ENCODE measurements at regions not wholly inside any gene's neighbourhood (a gene's known extent, or its start where the extent isn't known, plus 50 kb on each side); places are given as distances from the start of the nearest gene placed in this dataset.

GRCh38 chr10:105707603-105708002 lies 1066.5 kb downstream of the SORCS3 start:
- DNase-seq = no peak

GRCh38 chr10:105706281-105707026 lies 1065.4 kb downstream of the SORCS3 start:
- no peak for DNase-seq

- DNase-seq = no peak
These were observed 1061.1 kb downstream of the SORCS3 start for GRCh38 chr10:105702211-105702610.

DNA sequence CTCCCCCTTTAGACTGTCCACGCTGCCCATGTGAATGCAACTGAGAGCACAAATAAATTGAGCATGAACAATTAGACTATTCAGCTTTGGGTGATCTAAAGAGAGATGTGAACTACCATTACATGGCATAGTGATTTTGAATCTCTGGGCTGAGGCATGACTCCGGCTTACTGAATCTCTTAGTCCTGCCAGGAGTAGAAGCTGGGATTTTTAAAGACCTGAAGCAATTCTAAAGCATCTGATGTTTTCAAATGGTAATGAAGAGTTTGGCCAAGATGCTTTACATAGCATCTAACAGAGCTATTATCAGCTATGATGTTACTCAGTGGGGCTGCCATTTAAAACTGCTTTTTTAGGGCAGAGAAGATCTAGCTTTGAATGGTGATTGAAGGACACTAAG lies 1059.1 kb downstream of the SORCS3 start:
- DNase-seq = no peak

DNA sequence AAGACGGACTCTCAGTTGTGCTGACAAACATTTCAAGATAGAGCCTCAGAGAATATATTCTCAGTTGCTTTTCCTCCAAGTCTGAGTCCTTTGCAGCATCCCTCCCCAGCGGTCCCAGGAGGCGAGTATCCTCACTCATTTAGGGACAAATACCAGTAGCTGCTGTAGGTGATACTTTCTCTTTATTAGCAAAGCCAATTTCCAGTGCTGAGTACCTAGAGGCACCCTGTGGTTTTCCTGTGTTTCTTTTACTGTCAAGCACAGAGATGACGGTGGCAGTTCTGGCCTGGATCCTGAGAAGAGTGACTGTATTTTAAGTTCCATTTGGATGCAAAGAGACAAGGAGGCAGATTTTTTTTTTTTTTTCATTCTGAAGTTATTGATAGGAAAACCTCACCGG lies 1058.4 kb downstream of the SORCS3 start:
- no peak for DNase-seq

- DNase-seq = no peak
These were observed 1057.5 kb downstream of the SORCS3 start for GRCh38 chr10:105698592-105698991.

- DNase-seq = no peak
These were observed 1056.2 kb downstream of the SORCS3 start for GRCh38 chr10:105697290-105697780.

DNA sequence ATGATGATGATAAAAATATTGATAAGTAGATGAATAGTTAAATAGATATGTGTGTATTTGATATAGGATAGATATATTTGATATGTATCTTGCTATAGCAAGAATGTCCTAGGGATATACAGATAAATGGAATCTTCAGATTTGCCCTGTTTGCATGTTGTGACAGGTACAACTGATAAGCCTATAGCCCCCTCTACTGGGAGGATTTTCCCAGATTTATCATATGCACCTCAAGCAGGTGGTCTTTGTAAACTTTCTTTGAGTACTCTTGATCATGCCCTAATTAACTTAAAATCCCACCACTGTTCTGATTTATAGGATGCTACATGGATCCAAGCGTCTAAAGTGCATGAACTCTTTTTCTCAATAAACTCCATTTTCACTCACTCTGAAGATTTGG lies 1050.7 kb downstream of the SORCS3 start:
- peak in 1 of 2 experiments; percentile 24 for DNase-seq

GRCh38 chr10:105682911-105683310 lies 1041.8 kb downstream of the SORCS3 start:
- DNase-seq = no peak

DNA sequence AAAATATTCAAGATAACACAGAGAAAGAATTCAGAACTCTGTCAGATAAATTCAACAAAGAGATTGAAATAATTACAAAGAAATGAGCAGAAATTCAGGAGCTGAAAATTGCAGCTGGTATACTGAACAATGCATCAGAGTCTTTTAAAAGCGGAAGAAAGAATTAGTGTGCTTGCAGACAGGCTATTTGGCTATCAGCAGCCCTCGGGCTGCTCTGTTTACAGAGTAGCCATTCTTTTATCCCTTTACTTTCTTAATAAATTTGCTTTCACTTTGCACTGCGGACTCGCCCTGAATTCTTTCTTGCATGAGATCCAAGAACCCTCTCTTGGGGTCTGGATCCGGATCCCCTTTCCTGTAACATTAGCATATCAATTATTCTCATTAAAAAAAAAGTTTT lies 1040.0 kb downstream of the SORCS3 start:
- DNase-seq = no peak

DNA sequence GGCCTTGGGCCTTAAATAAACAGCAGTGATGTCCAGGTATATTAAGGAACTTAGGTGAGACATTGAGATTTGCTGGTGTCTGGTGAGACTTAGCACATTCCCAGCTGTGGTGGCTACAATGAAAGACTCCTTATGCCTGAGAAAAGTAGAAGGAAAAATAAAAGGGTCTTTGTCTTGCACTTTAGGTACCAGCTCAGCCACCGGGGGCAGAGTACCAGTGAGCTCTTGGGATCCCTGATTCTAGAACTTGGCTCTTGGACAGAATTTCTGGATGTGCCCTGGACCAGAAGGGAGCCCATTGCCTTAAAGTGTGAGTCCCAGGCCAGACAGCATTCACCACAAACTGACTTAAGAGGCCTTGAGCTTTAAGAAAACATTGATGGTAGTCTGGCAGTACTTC lies 1038.7 kb downstream of the SORCS3 start:
- no peak for DNase-seq

GRCh38 chr10:105675333-105675732 lies 1034.2 kb downstream of the SORCS3 start:
- DNase-seq = no peak

- no peak for DNase-seq
These were observed 1033.4 kb downstream of the SORCS3 start for GRCh38 chr10:105674448-105674847.

GRCh38 chr10:105658696-105659095 lies 1017.6 kb downstream of the SORCS3 start:
- no peak for DNase-seq

GRCh38 chr10:105656856-105657255 lies 1015.8 kb downstream of the SORCS3 start:
- no peak for DNase-seq

- no peak for DNase-seq
These were observed 1009.2 kb downstream of the SORCS3 start for GRCh38 chr10:105650306-105650705.

DNA sequence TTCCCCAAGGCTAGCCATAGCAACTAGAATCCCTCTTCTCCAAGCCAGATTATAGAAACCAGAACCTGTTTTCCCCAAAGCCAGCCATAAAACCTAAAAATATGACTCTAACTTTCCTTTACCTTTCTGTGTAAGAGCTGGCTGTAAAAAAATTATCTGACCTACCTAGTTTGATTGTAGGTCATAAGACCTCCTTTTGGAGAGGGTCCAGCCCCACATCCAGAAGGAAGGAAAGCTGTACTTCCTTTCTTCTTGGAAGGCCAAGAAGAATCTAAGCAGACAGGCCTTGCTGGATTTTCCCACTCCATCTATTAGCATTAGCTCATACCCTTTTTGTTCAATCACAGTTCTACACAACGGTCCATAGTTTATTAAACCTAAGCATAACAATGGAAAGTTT lies 1006.3 kb downstream of the SORCS3 start:
- DNase-seq = no peak

DNA sequence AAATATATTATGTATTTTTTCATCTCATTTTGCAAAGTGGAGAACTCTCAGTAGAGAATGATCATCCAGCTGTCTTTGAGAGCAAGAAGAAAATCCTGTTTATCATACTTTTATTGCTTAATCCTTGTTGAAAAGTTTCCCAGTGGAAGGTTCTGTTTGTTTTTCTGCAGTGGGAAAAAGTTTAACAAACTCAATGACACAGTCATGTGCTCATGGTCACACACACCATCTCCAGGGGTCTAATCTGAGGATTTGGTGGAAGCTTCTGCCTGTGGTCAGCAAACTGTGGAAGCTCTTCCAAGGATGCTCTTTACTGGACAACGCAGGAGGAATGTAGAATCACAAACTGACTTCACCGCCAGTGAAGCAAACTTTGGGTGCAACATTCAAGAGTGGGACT lies 1003.9 kb downstream of the SORCS3 start:
- DNase-seq = no peak

- no peak for DNase-seq
These were observed 1003.5 kb downstream of the SORCS3 start for GRCh38 chr10:105644559-105644958.

DNA sequence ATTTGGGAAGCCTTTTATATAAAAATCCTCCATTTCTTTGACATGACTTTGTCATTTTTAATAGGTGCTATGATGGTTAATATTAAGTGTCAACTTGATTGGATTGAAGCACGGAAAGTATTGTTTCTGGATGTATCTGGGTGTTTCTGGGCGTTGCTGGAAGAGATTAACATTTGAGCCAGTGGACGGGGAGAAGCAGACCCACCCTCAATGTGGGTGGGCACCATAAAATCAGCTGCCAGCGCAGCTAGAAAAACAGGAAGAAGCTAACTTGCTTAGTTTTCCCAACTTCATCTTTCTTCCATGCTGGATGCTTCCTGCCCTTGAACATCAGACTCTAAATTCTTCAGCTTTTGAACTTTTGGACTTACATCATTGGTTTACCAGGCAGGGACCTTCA lies 1003.0 kb downstream of the SORCS3 start:
- DNase-seq = no peak

DNA sequence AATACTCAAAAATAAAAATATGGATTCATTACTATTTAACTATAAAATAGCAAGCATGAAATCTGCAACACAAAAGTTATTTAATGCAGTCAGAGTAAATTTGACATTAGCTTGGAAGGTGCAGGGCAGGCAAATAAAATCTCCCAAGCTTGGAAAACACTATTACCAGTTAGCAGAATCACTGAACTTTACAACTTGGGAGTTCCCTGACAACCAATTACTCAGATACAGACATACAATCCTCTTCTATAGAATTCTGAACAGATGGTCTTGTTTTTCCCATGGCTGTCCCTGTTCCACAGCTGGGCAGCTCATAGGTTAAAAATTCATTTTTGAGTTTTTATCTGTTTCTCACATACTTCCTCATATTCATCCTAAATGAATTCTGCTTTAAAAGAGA lies 1002.6 kb downstream of the SORCS3 start:
- DNase-seq = no peak

DNA sequence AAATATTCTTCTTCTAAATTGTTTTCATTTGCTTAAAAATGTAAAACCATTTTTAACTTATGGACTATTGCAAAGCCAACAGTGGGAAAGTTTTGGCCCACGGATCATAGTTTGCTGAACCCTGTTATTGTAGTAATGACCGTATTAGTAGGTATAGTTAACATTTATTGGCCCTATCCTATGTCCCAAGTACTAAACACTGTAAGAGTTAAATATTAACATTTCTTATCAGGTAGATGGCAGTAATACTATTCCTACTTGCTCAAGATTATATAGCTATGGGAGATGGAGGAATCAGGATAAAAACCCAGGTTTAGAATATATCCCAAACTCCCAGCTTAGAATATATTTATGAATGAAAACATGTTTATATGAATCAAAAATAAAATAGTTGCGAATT lies 993.2 kb downstream of the SORCS3 start:
- no peak for DNase-seq

DNA sequence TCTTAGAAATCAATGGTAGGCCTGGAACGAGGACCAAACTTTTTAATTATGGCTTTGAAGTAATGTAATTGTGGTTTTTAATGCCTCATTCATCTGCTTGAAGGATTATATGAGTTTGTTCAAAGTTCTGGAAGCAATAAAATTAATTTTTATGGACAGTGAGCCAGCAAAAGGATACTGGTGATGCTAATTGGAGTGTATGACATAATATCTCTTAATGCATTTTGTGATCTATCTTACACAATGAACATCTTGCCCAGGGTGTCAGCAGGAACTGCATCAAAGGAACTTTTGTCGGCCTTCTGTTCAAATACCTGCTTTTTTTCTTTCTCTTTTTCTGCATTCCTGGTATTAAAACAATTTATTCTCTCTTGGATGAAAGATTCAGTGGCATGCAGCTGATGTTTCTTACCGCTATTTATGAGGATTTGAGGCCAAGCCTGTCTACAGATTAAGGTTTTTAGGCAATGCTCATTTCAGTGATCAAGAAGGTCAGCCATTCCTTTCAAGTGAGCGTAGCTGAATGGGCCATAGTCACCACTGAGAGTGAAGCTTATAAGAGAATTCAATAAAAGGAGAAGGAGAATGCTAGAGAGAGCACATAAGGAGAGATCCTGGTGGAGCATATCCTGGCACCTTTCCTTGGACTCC lies 974.8 kb downstream of the SORCS3 start:
- DNase-seq = no peak

- no peak for DNase-seq
These were observed 970.2 kb downstream of the SORCS3 start for GRCh38 chr10:105611244-105611798.

Measured in NCI-H446 (cell line).